Thyroid gland (tissue), 4 donors: ENCODE measurements at regions not wholly inside any gene's neighbourhood (a gene's known extent, or its start where the extent isn't known, plus 50 kb on each side); places are given as distances from the start of the nearest gene placed in this dataset.
A peak's percentile ranks its signal among the peaks of the same experiment; 100 is the strongest.

Experiments used
- DNase-seq, 2 donors: peaks; one replicate each; pipeline ENCODE4 v3.0.0-alpha.2; 2019
- H3K27ac ChIP-seq, 3 donors: fragments of 200-600 bp; sonication (generic); 1 replicate in 2 of 3; 2 replicates in 1 of 3; pipeline ENCODE4 v1.5.1; 2016 to 2019; ENCODE audit warnings: mild to moderate bottlenecking in 1 of 3, moderate library complexity in 1 of 3
- H3K27me3 ChIP-seq: fragments of 200-600 bp; sonication (generic); one replicate; pipeline ENCODE4 v1.5.1; 2019
- H3K36me3 ChIP-seq, 2 donors: fragments of 200-600 bp; sonication (generic); one replicate each; pipeline ENCODE4 v1.5.1; 2016 to 2019
- H3K4me1 ChIP-seq, 2 donors: fragments of 200-600 bp; sonication (generic); one replicate each; pipeline ENCODE4 v1.5.1; 2017 to 2019
- H3K4me3 ChIP-seq, 3 donors: fragments of 200-600 bp; sonication (generic); replicated peaks in 1 of 3; 1 replicate in 2 of 3; 2 replicates in 1 of 3; pipeline ENCODE4 v1.5.1; 2016; ENCODE audit warnings: mild to moderate bottlenecking in 1 of 3
- H3K9me3 ChIP-seq: fragments of 200-600 bp; sonication (generic); one replicate; pipeline ENCODE4 v1.5.1; 2017
- CTCF ChIP-seq, 6 experiments: fragments of 200-600 bp in 3 of 6; fragments of 450-650 bp in 3 of 6; sonication (generic) in 3 of 6; IDR thresholded peaks; one replicate each; pipeline ENCODE4 v1.5.1; 2016 to 2019; ENCODE audit warnings: antibody characterized with exemption in 6 of 6, mild to moderate bottlenecking in 2 of 6, inconsistent platforms in 1 of 6, moderate library complexity in 1 of 6
- POLR2A ChIP-seq, 2 donors: fragments of 450-650 bp; IDR thresholded peaks; one replicate each; pipeline ENCODE4 v1.6.1; 2017; ENCODE audit warnings: antibody characterized with exemption in 2 of 2, mild to moderate bottlenecking in 2 of 2, moderate library complexity in 1 of 2
- WGBS, 2 donors: methylation state at CpG; one replicate each; pipeline ENCODE4 v1.1.5; 2017; 5-methylcytosine and 5-hydroxymethylcytosine counted together
- intact Hi-C: fragments of 100-400 bp; cut with DNase I; formaldehyde crosslinking; loops from one replicate; pipeline ENCODE4 v1.15.1; 2023

DNA sequence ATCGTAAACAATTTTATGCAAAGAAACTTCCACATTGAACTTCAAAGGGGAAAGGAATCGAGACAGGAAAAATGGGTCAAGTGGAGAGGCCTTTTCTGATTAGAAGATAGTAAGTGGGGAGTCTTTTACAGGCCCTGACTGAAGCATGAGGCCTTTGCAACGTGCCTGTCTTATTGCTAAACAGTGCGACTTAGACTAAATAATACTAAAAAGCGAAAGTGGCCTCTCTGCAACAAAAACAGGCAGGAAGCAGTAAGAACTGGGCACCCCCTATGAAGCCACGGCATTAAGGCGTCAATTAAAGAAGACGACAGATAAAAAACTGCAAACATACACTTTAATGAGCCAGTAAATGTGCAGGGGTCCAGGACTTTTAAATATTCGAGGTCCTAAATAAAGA is 283.4 kb upstream of the GRIP1 start:
- no peak for TF ChIP-seq POLR2A (IDR thresholded peaks at IDR 0.05)
- no peak for TF ChIP-seq CTCF (IDR thresholded peaks at IDR 0.05)
- Histone ChIP-seq H3K4me3 (no peak overlapping the region), H3K27me3 (no peaks in the 10 kb centered on the region), H3K27ac (no peak overlapping the region), H3K36me3 (no peaks in the 10 kb centered on the region), H3K4me1 (peaks cover 6 to 13% of the 10 kb centered on the region in 2 donors), H3K9me3 (no peaks in the 10 kb centered on the region)
- WGBS, 2 donors = 76 to 88% methylated on average over 9 of the region's 9 CpGs
- no peak for DNase-seq
- intact Hi-C loops = no loop called here

DNA sequence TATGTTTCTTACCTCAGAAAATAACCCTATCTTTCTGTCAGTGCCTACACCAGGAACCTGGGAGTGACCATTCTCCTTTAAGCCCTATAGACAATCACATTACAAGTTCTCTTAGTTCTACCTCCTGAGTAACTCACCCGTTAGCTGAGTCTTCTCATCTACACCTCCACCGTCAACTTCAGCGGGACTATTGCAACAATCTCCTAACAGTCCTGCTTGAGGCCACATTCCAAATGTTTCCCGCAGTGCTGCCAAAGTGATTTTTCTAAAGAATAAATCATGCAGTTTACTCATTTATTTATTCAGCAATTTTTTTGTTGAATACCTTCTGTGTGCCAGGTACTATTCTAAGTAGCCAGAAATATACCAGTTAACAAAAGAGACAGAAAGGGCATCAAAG is 285.0 kb upstream of the GRIP1 start:
- TF ChIP-seq POLR2A (IDR thresholded peaks at IDR 0.05) (no peak), CTCF (IDR thresholded peaks at IDR 0.05) (no peak)
- H3K36me3 ChIP-seq = no peaks in the 10 kb centered on the region
- H3K27ac ChIP-seq = no peak overlapping the region
- H3K9me3 ChIP-seq = no peaks in the 10 kb centered on the region
- peaks cover 6 to 13% of the 10 kb centered on the region in 2 donors for H3K4me1 ChIP-seq
- intact Hi-C loops = no loop called here
- no peak overlapping the region for H3K4me3 ChIP-seq
- DNase-seq = no peak
- no peaks in the 10 kb centered on the region for H3K27me3 ChIP-seq
- 71 to 77% methylated on average over 4 of the region's 4 CpGs for WGBS, 2 donors

- no peak for DNase-seq
- TF ChIP-seq POLR2A (IDR thresholded peaks at IDR 0.05) (no peak), CTCF (IDR thresholded peaks at IDR 0.05) (no peak)
- H3K36me3 ChIP-seq = no peaks in the 10 kb centered on the region
- H3K27me3 ChIP-seq = no peaks in the 10 kb centered on the region
- 66 to 76% methylated on average over 2 of the region's 2 CpGs for WGBS, 2 donors
- H3K27ac ChIP-seq = no peak overlapping the region
- H3K4me1 ChIP-seq = peaks cover 6 to 13% of the 10 kb centered on the region in 2 donors
- H3K9me3 ChIP-seq = no peaks in the 10 kb centered on the region
- no peak overlapping the region for H3K4me3 ChIP-seq
- intact Hi-C loops = no loop called here
These were observed 285.8 kb upstream of the GRIP1 start for GRCh38 chr12:66964629-66965028.

DNA sequence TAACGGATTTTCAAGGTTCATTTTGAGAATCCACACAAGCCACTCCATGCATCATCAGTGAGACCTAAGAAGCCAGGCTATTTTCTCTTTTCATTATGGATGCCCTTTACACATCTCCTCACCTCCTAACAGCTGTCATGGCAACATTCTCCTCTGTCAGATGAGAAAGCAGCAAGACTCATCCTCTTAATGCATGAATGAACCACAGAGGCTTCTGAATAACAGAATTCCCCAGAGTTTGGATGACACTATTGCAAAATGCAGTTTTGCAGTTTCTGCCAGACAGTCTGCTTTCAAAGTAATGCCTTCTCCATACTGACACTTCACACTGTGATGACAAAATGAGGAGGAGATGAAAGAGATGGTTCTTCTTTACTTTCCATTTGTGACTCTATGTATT is 286.7 kb upstream of the GRIP1 start:
- Histone ChIP-seq H3K36me3 (no peaks in the 10 kb centered on the region), H3K4me1 (peaks cover 0 to 7% of the 10 kb centered on the region in 2 donors), H3K9me3 (no peaks in the 10 kb centered on the region), H3K27ac (no peak overlapping the region), H3K27me3 (no peaks in the 10 kb centered on the region), H3K4me3 (no peak overlapping the region)
- no peak for DNase-seq
- TF ChIP-seq POLR2A (IDR thresholded peaks at IDR 0.05) (no peak), CTCF (IDR thresholded peaks at IDR 0.05) (no peak)
- WGBS, 2 donors = 93 to 95% methylated on average over 1 of the region's 1 CpG
- intact Hi-C loops = no loop called here

- intact Hi-C loops = no loop called here
- 41 to 48% methylated on average over 5 of the region's 5 CpGs for WGBS, 2 donors
- Histone ChIP-seq H3K27ac (no peak overlapping the region), H3K4me1 (no peaks in the 10 kb centered on the region), H3K9me3 (no peaks in the 10 kb centered on the region), H3K4me3 (no peak overlapping the region), H3K27me3 (no peaks in the 10 kb centered on the region), H3K36me3 (no peaks in the 10 kb centered on the region)
- DNase-seq = peak; percentile 5 to 16
- TF ChIP-seq POLR2A (IDR thresholded peaks at IDR 0.05) (no peak), CTCF (IDR thresholded peaks at IDR 0.05) (no peak)
These were observed 292.9 kb upstream of the GRIP1 start for GRCh38 chr12:66971816-66972215.
